Mucosa of rectum (tissue), 2 donors: ENCODE measurements at regions not wholly inside any gene's neighbourhood (a gene's known extent, or its start where the extent isn't known, plus 50 kb on each side); places are given as distances from the start of the nearest gene placed in this dataset.

Experiments used
- H3K27ac ChIP-seq, 2 donors: one replicate each; pipeline ENCODE4 v1.7.0; 2013; ENCODE audit warnings: inconsistent platforms in 2 of 2, low read depth in 2 of 2, low read length in 2 of 2
- H3K27me3 ChIP-seq, 2 donors: one replicate each; pipeline ENCODE4 v1.7.0; 2013; ENCODE audit warnings: low read length in 2 of 2; ENCODE audit not compliant: control insufficient read depth in 2 of 2, insufficient read depth in 2 of 2
- H3K36me3 ChIP-seq, 2 donors: one replicate each; pipeline ENCODE4 v1.7.0; 2013; ENCODE audit warnings: low read length in 2 of 2; ENCODE audit not compliant: control insufficient read depth in 2 of 2, insufficient read depth in 2 of 2
- H3K4me1 ChIP-seq, 2 donors: one replicate each; pipeline ENCODE4 v1.7.0; 2013; ENCODE audit warnings: low read length in 2 of 2, mild to moderate bottlenecking in 1 of 2; ENCODE audit not compliant: control insufficient read depth in 2 of 2, insufficient read depth in 2 of 2
- H3K4me3 ChIP-seq, 2 donors: one replicate each; pipeline ENCODE4 v1.7.0; 2013; ENCODE audit warnings: low read length in 2 of 2
- H3K9ac ChIP-seq, 2 donors: one replicate each; pipeline ENCODE4 v1.7.0; 2013; ENCODE audit warnings: low read length in 2 of 2, low read depth in 1 of 2, mild to moderate bottlenecking in 1 of 2
- H3K9me3 ChIP-seq, 2 donors: one replicate each; pipeline ENCODE4 v1.7.0; 2013; ENCODE audit warnings: low read length in 2 of 2; ENCODE audit not compliant: control insufficient read depth in 2 of 2
- donor health status: healthy.
- donor health status: Normal muscosa, but diverticular disease.

DNA sequence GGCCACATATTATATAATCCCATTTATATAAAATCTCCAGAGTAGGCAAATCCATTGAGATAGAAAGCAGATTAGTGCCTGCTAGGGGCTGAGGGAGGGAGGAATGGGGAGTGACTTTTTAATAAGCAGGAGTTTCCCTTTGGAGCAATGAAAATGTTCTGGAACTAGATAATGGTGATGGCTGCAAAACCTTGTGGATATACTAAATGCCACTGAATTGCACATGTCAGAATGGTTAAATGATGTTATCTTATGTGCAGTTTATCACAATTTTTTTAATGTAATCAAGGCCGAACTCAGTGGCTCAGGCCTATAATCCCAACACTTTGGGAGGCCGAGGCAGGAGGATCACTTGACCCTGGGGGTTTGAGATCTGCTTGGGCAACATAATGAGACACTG lies 145.5 kb upstream of the AUTS2 start:
- H3K27ac ChIP-seq: no peak overlapping the region
- H3K9ac ChIP-seq: no peak overlapping the region
- H3K9me3 ChIP-seq: no peaks in the 10 kb centered on the region
- no peaks in the 10 kb centered on the region for H3K27me3 ChIP-seq
- no peaks in the 10 kb centered on the region for H3K4me1 ChIP-seq
- H3K4me3 ChIP-seq: no peak overlapping the region
- H3K36me3 ChIP-seq: no peaks in the 10 kb centered on the region

DNA sequence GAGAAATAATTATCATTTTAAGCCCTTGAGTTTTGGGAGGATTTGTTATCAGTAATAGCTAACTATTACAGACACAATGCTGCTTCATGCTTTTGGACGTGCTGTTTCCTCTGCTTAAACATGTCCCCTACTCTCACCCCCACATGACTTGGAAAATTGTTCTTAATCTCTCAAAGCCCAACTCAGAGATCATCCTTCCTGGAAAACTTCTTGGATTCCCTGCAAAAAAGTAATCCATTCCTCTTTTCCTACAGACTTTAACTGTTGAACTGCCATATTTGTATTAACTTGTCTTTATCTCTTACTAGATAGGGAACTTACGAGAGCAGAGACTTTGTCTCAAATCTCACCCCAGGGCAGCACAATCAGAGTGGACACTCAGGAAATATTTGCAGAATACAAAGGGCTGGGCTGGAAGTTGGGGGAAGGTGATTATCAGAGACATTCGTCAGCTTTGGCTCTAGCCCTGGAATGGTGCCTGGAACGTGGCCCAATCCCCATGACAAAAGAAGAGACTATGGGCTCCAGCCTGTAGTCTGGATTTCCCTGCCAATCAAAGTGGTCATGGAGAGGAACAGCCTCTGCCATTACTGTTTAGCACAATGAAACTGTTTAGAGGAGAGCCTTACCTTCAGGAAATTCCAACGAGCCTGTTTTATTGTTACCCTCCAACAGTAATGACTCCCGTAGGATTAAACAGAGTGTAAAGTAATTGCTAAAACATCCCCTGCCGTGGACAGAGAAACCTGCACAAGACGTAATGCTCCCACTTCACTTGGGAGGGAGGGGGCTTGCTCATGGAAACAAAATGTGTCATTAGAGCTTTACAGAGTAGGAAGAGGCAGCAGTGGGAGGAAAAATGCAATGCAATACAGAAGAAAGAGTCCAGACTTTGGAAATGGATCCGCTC lies 140.4 kb upstream of the AUTS2 start:
- Histone ChIP-seq H3K27ac (no peak overlapping the region), H3K4me3 (no peak overlapping the region)

DNA sequence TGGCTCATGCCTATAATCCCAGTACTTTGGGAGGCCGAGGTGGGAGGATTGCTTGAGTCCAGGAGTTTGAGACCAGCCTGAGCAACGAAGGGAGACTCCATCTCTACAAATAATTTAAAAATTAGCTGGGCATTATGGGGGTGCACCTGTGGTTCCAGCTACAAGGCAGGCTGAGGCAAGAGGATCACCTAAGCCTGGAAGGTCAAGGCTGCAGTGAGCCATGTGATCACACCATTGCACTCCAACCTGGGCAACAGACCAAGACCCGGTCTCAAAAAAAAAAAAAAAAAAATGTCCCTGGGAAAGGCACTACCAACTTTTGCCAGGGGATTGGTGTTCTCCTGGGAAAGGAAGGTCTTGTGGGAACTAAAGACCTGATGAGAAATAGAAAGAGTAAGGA lies 134.2 kb upstream of the AUTS2 start:
- no peaks in the 10 kb centered on the region for H3K4me1 ChIP-seq
- peaks cover 0 to 3% of the 10 kb centered on the region in 2 donors for H3K9me3 ChIP-seq
- H3K27me3 ChIP-seq: no peaks in the 10 kb centered on the region
- H3K4me3 ChIP-seq: no peak overlapping the region
- H3K36me3 ChIP-seq: no peaks in the 10 kb centered on the region
- no peak overlapping the region for H3K9ac ChIP-seq
- no peak overlapping the region for H3K27ac ChIP-seq

More for the DNA sequence above, 140.4 kb upstream of the AUTS2 start:
- no peaks in the 10 kb centered on the region for H3K27me3 ChIP-seq
- H3K9me3 ChIP-seq: no peaks in the 10 kb centered on the region
- no peak overlapping the region for H3K9ac ChIP-seq
- no peaks in the 10 kb centered on the region for H3K4me1 ChIP-seq
- H3K36me3 ChIP-seq: no peaks in the 10 kb centered on the region

DNA sequence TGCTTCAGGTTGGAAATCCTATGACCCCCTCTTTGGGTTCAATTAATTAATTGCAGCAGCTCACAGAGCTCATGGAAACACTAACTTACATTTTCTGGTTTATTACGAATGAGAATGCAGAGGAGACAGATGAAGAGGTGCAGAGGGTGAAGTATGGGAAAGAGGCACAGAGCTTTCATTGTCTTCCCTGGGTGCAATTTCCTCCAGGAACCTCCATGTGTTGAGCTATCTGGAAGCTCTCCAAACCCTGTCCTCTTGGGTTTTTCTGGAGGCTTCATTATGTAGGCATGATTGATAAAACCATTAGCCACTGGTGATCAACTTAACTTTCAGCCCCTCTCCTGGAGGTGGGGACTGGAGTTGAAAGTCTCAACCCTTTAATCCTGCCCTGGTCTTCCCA lies 133.0 kb upstream of the AUTS2 start:
- Histone ChIP-seq H3K9me3 (peaks cover 0 to 7% of the 10 kb centered on the region in 2 donors), H3K27me3 (no peaks in the 10 kb centered on the region), H3K4me3 (no peak overlapping the region)

DNA sequence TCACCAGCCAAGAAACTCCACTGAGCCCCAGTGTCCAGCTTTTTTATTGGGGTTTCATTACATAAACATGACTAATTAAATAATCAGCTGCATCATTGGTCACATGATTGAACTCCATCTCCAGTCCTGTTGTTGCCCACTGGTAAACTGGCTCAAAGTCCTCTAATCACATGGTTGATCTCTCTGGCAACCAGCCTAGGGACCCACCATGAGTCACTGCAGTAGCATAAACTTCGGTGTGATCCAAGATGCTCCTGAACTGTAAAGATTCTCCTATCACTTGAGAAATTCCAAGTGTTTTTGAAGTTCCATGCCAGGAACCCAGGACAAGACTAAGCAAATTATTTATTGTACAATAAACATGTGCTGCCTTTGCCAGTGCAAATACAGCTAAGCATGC lies 130.4 kb upstream of the AUTS2 start:
- Histone ChIP-seq H3K9ac (no peak overlapping the region), H3K9me3 (peaks cover 0 to 7% of the 10 kb centered on the region in 2 donors), H3K4me1 (no peaks in the 10 kb centered on the region)

More for the DNA sequence above, 133.0 kb upstream of the AUTS2 start:
- no peak overlapping the region for H3K9ac ChIP-seq
- H3K36me3 ChIP-seq: no peaks in the 10 kb centered on the region
- no peaks in the 10 kb centered on the region for H3K4me1 ChIP-seq
- H3K27ac ChIP-seq: no peak overlapping the region

DNA sequence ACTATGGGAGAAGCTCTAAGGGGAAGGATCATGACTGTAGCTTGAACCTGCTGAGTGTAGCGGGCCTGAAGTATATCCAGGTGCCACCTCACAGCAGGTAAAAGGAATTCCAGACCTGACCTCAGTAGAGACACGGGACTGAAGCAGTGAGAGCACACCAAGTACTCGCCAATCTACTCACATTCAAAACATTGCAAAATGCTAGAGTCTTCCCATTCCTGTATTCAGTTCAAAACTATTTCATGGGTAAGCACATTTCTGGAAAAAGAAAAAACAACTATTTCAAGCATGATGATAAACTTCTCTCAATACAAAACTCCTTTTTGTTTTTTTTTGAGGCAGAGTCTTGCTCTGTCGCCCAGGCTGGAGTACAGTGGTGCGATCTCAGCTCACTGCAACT lies 121.9 kb upstream of the AUTS2 start:
- no peaks in the 10 kb centered on the region for H3K9me3 ChIP-seq
- H3K4me3 ChIP-seq: no peak overlapping the region
- no peak overlapping the region for H3K27ac ChIP-seq
- no peaks in the 10 kb centered on the region for H3K4me1 ChIP-seq
- no peaks in the 10 kb centered on the region for H3K27me3 ChIP-seq
- H3K9ac ChIP-seq: no peak overlapping the region
- no peaks in the 10 kb centered on the region for H3K36me3 ChIP-seq

More for the DNA sequence above, 130.4 kb upstream of the AUTS2 start:
- Histone ChIP-seq H3K27ac (no peak overlapping the region), H3K4me3 (no peak overlapping the region), H3K36me3 (no peaks in the 10 kb centered on the region), H3K27me3 (no peaks in the 10 kb centered on the region)

DNA sequence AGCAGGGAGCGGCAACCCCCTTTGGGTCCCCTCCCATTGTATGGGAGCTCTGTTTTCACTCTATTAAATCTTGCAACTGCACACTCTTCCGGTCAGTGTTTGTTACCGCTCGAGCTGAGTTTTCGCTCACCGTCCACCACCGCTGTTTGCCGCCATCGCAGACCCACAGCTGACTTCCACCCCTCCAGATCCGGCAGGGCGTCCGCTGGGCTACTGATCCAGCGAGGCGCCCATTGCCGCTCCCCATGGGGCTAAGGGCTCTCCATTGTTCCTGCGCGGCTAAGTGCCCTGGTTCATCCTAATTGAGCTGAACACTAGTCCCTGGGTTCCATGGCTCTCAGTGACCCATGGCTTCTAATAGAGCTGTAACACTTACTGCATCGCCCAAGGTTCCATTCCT lies 115.6 kb upstream of the AUTS2 start:
- H3K9ac ChIP-seq: no peak overlapping the region
- H3K4me3 ChIP-seq: no peak overlapping the region
- H3K27ac ChIP-seq: no peak overlapping the region
- no peaks in the 10 kb centered on the region for H3K4me1 ChIP-seq
- no peaks in the 10 kb centered on the region for H3K36me3 ChIP-seq
- no peaks in the 10 kb centered on the region for H3K27me3 ChIP-seq
- H3K9me3 ChIP-seq: no peaks in the 10 kb centered on the region

DNA sequence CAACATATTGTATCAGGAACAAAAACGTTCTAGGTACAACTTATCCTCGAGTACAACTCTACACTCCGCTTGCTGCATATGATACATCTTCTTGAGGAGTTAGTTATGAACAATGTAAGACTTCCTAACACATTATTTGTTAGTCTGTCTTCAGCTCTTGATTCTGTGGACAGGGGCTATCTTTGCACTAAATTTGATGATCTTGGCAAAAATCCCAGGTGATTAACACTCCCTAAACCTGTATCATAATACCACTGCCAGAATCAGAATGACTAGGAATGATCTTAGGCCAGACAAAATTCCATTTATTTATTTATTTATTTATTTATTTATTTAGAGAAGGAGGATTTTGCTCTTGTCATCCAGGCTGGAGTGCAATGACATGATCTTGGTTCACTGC lies 108.7 kb upstream of the AUTS2 start:
- Histone ChIP-seq H3K4me3 (no peak overlapping the region), H3K9ac (no peak overlapping the region), H3K27ac (no peak overlapping the region), H3K27me3 (no peaks in the 10 kb centered on the region), H3K9me3 (no peaks in the 10 kb centered on the region), H3K36me3 (no peaks in the 10 kb centered on the region), H3K4me1 (no peaks in the 10 kb centered on the region)

DNA sequence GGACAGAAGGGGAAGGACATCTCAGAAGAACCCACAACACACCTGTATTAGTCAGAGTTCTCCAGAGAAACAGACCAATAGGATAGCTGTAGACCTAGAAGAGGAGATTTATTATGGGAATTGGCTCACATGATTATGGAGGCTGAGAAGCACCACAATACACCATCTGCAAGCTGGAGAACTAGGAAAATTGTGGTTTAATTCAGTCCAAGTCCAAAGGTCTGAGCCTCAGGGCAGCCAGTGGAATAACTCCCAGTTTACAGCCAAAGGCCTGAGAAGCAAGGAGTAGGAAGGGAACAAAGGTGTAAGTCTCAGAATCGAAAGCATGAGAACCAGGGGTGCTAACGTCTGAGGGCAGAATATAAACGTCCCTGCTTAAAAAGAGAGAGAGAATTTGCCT lies 99.6 kb upstream of the AUTS2 start:
- no peak overlapping the region for H3K4me3 ChIP-seq
- H3K36me3 ChIP-seq: no peaks in the 10 kb centered on the region
- no peak overlapping the region for H3K9ac ChIP-seq
- H3K27ac ChIP-seq: no peak overlapping the region
- no peaks in the 10 kb centered on the region for H3K27me3 ChIP-seq
- no peaks in the 10 kb centered on the region for H3K4me1 ChIP-seq
- no peaks in the 10 kb centered on the region for H3K9me3 ChIP-seq

DNA sequence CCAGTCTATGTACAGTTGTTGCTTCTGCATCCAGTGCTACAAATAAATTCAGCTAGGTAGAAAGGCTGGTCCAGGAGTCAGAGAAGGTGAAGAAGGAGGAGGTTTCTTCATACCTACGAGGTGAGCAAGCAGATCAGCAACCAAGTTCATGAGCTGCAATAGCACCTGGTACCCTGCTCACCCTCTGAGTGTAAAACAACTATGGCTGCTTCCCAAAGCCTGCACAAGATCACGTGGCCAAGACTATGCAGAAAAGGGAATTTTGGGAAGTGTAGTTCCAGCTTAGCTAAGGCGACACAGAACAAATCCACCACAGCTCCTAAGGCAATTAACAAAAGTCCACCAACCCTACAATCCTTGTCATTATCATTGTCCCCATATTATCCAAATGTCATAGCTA lies 95.9 kb upstream of the AUTS2 start:
- no peaks in the 10 kb centered on the region for H3K36me3 ChIP-seq
- H3K4me1 ChIP-seq: no peaks in the 10 kb centered on the region
- H3K27me3 ChIP-seq: no peaks in the 10 kb centered on the region
- H3K4me3 ChIP-seq: no peak overlapping the region
- no peak overlapping the region for H3K9ac ChIP-seq
- H3K9me3 ChIP-seq: no peaks in the 10 kb centered on the region
- H3K27ac ChIP-seq: no peak overlapping the region
